ENCODE measurements at regions not wholly inside any gene's neighbourhood (a gene's known extent, or its start where the extent isn't known, plus 50 kb on each side); places are given as distances from the start of the nearest gene placed in this dataset.
A peak's percentile ranks its signal among the peaks of the same experiment; 100 is the strongest.

DNA sequence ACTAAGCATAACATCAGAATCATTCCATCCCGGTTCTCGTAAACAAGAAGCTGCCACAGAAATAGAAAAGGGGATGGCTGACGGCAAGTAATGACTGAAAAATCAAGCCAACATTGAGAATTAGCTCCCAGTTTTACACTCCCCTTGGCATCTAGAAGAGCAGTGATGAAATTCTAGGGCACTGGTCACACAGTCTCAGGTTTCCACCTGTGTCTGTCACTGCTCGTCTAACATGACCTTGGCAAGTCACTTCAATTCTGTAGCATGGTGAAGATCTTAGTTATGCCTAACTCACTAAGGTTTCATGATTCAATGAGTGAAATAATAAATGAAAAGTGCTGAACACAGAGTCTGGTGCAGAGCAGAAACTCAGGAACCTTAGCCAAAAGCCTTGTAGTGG is 272.3 kb upstream of the ARRDC4 start:
- DNase-seq (ENCODE audit: low read depth in 2 of 2), result no peak

DNA sequence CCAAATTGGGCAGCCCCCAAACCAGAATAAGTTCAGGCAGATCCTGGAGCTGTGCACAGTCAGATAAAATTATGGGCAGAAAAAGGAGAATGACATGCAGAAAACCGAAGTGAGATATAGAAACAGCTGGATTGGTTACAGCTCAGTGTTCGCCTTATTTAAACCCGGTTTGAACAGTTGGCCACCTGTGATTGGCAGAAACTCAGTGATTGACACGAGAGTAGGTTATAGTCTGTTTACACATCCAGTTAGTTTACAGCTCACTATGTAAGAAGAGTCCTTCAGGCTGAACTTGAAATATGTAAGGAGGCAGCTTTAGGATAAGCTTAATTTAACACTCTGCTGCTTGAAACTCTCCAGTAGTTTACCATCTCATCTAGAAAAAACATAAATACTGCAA is 271.6 kb upstream of the ARRDC4 start:
- no peak for DNase-seq (ENCODE audit: low read depth in 2 of 2)

DNA sequence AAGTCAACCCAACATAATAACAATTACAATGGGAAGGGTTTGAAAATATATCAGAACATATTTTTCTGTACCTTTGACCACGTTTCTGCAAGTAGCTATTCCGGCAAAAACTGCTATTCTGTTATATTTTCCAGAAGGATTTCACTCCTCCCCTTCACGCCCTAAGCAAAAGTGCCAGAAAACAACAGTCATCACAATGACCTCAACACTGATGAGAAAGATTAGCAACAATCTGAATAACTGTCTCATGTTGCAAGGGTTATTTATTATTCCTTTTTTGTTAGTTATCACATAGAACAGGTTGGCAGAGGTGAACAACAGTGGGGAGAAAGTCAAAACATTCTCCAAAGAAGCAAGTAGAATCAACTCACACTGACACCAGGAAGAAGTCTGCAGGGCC is 269.4 kb upstream of the ARRDC4 start:
- DNase-seq (ENCODE audit: low read depth in 2 of 2), result no peak

DNA sequence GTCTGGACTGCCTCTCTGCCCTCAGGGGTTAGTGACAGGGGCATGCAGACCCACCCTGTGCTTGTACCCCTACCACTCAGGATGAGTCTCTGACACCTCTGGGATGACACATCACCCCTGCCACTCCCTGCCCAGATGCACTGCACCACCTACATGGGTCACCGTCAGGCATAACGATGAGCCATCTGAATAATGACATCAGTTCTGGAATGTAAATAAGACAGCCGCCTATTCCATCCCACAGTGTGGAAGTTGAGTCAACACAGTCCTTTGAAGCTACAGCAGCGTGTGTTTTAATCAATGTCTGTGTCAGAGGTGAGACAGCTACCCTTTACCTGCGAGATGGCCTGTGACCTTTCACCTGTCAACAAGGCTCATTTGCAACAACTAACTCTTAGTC is 268.7 kb upstream of the ARRDC4 start:
- DNase-seq (ENCODE audit: low read depth in 2 of 2), result no peak

DNA sequence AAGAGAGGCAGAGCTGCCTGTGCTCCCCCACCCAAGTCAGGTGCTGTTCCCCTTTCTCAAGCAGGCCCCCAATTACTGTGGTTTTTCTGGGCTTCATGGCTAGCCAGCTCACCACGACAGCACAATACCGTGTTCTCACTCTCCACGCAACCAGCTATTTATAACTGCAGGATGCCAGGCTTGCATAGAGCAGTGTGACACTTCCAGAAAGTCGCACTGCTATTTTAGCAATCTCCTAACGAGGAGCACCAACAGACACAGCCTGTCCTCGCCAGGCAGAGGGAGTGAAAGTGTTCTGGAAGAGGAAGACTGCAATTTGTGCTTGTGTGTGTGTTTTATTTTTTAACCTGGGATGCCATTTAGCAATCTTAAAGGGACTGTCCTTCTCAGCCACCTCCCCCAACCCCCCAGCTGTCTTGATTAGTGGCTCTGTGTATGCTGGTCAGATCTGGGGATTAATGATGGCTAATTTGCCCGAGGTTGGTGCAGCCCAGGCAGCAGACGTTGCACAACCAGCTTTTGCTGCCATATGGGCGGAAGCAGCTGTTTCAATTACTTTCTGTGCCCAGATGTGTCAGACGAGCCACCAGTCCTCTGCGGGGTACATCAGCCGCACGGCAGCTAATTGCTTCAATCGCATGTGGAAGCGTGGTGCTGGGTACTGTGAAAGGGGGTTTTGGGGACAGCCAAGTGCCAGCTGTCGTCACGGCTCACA is 268.0 kb upstream of the ARRDC4 start:
- no peak for DNase-seq (ENCODE audit: low read depth in 2 of 2)

DNA sequence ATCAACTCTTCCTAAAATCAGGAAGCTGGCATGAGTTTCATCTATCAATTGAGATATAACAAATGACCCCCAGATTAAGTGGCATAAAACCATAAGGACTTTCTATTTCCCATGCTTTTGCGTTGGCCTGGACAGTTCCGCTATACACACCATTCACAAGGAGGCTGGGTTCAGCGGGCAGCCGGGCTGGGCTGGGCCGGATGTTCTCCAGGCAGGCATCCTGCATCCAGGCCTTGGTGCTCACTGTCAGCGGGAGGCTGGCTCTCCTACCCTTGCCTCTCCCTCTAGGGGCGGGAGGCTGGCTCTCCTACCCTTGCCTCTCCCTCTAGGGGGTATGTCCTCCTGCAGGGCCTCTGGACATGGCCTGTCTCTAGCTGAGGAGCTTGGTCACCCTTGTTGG is 266.0 kb upstream of the ARRDC4 start:
- DNase-seq (ENCODE audit: low read depth in 2 of 2), result no peak

DNA sequence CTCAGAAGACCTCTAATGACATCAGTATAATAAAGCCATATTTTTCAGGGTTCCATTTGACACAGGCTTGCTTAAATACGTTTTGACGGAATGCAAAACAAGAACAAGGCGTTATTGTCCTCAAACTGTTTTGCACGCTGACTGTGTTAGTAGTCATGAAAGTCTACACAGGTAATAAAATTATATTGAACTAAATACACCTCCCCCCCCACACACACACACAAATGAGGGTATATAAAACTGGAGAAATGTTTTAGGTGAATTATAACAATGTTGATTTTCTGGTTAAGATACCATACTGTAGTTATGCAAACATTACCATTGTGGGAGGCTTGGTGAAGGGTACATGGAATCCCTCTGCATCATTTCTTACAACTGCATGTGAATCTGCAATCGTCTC is 257.1 kb upstream of the ARRDC4 start:
- no peak for DNase-seq (ENCODE audit: low read depth in 2 of 2)

DNA sequence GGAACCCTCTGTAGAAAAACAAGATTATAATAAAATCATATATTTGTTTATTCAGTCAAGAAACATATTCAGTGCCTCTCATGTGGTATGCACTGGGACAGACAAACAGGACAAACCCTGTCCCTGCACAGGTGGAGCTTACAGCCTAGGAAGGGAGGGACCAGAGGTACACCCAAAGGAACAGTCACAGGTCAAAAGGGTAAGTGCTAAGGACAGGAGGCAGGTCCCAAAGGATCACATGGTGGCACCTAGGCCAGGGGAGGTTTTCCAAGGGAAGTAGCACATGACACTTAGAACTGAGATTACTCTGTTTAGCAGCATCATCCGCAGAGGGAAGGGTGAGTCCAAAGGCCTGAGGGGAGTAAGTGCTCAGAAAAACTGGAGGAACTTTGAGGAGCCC is 254.4 kb upstream of the ARRDC4 start:
- DNase-seq (ENCODE audit: low read depth in 2 of 2), result no peak

DNA sequence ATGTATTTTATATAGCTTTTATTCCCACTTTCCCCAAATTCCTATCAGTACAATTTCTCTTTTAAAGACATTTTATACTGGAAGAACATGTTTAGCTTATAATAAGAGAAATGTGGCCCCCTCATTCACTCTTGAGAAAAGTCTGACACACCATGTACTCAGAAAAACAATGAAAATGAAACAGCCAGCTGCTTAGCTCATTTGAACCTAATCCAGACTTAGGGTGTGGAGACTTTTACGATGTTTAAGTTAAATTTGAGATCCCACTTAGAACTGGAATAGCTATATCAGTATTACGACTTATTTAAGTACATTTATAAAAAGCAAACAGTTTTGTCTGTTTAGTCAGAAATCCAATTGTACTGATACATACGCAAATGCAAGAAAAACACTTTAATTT is 252.3 kb upstream of the ARRDC4 start:
- DNase-seq (ENCODE audit: low read depth in 2 of 2), result no peak

DNA sequence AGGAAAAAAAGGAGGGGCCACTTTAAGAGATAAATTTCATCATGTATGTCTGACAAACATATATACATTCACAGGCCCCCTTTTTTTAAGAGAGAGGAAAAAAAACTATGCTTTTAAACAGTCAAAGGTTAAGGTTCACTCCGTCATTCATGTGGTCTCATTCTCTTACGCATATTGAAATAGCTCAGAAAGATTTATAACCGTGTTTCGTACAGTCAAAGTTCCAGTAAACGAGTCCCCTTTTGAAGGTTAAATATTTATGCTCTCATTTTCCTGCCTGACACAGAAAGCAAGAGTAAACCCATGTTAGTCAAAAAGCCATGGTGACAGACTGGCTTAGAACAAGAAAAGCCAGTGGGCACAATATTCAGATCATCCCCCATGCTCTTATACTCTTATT is 248.0 kb upstream of the ARRDC4 start:
- DNase-seq (ENCODE audit: low read depth in 2 of 2), result no peak

DNA sequence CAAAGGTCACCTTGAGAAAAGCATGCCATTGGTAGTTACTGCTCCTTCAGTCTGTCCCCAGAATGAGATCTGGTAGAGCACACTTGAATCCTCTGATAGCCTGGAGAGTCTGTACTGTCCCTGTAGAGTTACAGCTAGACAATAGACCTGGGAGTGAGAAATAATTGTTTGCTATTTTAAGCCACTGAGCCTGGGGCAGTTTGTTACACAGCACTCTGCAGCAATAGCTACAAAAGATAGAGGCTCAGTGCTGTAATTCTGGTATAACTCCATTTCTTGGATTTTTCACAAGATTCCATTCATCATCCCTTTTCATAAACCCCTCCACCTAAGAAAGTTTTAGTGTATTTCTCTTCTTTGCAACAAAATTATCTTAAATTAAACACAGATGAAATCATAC is 242.7 kb upstream of the ARRDC4 start:
- DNase-seq (ENCODE audit: low read depth in 2 of 2), result no peak

DNA sequence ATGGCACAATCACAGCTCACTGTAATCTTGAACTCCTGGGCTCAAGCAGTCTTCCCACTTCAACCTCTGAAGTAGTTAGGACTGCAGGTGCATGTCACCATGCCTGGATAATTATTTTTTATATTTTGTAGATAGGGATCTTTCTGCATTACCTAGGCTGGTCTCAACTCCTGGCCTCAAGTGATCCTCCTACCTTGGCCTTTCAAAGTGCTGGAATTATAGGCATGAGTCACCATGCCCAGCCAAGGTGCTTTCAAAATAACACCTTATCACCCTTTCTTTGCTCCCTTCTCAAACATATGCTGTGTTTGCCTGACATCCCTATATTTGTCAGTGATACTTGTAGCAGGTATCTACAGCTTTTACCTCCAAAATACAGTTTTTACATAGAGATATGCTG is 242.0 kb upstream of the ARRDC4 start:
- no peak for DNase-seq (ENCODE audit: low read depth in 2 of 2)

DNA sequence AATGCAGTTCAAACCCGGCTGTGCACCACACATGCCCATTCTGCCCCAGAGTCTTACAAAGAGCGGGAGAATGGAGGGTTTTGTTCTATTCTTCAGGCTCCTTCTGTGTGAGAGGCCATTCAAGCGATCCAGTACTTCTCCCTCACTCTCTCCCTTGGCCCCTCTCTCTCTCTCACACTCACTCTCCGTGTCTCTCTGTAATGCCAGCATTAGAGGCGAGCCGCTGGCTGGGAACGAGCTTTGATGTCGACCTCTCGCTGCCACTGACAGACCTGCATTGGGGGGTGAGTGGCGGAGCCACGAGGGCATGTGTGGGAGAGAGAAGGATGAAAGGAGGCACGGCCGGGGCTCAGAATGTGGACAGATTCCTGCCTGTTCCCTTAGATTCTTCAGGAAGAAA is 231.7 kb upstream of the ARRDC4 start:
- DNase-seq (ENCODE audit: low read depth in 2 of 2), result no peak

DNA sequence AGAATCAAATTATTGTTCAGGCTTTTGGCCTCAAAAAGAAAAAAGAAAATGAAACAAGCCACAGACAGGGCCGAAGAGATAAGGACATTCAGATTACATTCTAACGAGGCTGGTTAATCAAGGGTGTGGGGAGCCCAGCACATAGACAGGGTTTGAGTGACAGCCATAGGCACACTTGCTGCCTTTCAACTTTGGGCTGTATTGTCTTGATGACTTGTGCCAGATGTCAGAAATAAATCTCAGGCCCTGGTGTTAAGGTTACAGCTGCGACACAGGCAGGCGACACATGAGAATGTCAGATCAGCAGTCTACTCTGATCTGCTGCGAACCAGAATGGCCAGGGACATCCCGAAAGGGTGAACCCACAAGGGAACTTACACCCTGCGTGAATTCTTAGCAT is 231.2 kb upstream of the ARRDC4 start:
- DNase-seq (ENCODE audit: low read depth in 2 of 2), result no peak

DNA sequence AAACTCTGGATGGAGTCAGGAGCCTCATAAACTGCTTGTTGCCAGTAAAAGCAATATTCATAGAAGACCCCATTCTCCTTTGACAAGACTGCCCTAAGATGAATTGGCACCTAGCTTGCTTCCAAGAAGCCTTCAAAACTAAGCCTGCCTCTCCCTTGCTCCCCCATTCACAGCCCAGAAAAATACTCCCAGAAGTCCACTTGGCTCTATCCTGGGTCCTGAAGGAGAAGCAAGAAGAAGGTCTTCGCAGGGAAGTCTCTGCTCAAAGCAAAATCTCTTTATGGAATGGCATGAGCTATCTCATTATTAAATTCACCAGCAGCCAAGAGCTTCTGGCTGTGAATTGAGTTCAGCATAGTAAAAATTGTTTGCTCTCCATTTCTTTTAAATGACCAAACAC is 230.2 kb upstream of the ARRDC4 start:
- no peak for DNase-seq (ENCODE audit: low read depth in 2 of 2)

DNA sequence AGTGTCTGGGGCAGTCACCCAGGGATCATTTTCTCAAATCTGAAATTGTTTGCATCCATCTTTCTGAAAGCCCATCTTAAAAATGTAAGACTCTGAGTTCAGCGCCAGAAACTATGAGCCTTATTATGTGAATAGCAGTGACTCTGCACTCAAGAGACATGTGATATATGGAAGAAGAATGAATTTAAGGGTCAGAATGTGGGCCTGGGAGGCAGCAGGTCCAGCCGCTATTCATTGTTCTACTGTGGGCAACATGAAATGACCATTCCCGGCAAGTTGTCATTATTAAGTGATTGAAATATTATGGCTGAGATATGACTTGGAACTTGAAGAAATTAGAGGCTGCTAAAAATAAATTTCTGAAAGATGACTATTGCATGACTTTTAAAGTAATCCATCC is 228.6 kb upstream of the ARRDC4 start:
- DNase-seq (ENCODE audit: low read depth in 2 of 2), result no peak

DNA sequence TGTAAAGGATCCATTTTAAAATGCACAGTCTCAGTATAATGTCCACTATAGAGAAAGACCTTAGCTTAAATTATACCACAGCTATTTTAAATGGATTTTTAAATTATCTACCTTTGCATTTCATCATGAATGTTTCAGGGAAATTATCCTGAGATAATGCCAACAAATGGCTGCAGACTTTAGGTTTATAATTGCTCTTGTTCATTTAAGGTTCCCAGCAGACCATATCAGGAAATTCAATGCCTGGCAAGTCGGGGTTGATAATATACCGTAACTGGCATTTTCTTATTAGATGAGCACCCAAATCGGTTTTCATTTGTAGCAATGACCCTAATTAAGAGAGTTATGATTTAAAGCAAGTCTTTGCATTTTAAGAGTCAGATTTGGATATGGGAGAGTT is 227.1 kb upstream of the ARRDC4 start:
- no peak for DNase-seq (ENCODE audit: low read depth in 2 of 2)

DNA sequence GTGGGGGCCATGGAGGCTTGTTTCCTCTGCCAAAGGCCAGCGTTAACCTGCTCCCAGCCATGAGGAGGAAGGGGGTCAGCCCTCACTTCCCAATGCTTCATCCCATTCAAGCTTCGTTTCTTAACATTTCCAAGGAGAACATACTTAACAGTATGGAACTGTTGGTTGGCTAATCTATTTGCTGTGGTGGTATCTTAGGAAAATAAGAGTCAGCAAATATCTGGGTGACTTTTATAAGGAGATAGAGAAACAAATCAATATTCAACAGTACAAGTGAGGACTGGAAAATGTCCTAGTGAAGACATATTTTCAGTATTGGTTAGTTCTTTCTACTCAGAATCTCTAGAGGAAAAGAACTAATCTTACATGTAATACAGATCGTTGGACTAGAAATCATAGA is 223.8 kb upstream of the ARRDC4 start:
- DNase-seq (ENCODE audit: low read depth in 2 of 2), result no peak

DNA sequence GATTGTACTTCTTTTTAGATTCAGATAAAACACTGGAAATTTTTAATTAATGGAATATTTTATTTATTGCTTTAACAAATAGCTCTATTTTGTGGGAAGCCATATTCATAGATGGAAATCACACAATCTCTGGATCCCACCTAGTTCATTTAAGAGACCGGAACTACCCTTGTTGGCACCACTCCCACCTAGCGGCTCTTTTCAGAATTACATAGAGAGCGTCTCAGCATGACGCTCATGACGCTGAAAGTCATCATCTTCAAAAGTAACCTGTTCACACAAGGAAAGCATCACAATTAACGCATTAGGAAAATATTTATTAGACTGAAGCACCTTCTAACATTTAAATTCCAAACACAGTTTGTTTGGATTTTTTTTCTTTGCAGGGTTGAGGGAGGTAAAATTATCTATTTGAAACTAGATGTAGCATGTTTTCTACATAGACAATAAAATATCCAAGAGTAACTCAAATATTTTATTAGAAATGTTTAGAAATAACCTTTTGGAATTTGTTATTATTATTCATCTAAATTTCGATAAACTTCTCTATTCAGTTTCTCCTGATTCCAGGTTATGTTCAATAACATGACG is 214.9 kb upstream of the ARRDC4 start:
- peak in 1 of 2 experiments; percentile 4 for DNase-seq (ENCODE audit: low read depth in 2 of 2)

DNA sequence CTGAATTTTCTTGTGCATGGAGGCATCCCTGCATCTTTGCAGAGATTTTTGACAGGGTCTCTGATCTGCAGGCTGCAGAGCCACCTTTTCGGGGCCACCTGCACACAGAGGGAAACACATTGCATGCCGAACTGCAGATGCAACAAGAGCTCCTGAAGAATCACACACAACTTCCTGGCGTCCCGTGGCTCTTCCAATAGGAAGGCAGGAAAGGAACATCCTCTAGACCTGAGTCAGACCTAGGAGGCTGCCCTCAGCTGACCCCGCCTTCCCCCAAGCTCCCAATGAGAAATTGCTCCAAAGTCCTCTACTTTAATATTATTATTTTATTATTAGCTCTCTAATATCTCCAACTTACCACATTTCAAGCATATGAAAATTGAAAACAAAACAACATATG is 213.2 kb upstream of the ARRDC4 start:
- no peak for DNase-seq (ENCODE audit: low read depth in 2 of 2)

DNA sequence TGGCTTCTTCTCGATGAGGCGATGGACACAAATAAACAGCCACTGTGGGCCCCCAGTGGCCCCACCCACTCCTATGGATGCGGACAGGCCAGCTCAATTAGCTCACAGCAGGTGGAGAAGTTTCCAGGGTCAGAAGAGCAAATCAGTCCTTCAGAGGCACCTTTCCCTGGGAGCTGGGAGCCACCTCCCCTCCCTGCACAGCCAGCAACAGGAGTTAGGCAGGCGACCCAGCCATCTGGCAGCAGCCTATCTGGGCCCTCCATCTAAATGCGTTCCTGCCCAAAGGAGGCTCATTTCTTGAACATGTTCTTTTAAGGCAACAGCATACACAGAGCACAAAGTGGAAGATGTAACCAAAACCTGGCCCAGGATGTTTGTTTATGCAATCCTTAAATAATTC is 211.9 kb upstream of the ARRDC4 start:
- no peak for DNase-seq (ENCODE audit: low read depth in 2 of 2)

DNA sequence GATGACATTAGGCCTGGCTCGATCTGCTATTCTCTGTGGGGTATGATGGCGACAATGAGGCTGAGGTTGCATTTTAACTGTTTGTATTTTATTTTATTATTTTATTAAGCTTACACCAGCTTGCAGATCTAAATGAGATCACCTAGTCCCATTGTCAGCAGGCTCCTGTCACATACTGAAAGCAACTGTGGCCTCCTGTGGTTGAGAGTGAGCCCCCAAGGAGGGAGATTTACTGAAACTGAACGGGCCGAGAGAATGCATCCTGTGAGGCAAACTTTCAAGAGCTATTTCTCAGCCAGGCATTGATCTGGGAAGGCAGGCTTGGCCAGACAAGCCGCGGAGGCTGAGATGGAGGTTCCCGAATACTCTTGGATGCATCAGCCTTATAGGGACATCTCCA is 210.4 kb upstream of the ARRDC4 start:
- DNase-seq (ENCODE audit: low read depth in 2 of 2), result no peak

DNA sequence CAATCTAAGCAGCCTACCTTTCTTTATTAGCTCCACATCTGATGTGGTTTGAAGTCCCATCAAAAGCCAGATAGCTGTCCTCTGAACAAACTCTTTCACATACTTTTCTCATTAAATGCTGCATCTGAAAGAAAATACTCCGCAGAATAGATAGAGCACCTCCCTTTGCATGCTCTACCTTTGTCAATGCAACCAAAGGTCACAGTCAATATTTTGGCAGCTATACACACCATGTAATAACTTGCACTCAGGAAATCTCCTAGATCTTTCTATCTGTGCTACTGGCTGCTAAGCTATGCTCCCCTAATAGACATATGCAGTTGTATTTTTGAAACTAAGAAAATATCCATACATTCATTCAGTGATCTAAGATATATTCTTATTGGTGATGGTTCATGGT is 204.8 kb upstream of the ARRDC4 start:
- no peak for DNase-seq (ENCODE audit: low read depth in 2 of 2)

DNA sequence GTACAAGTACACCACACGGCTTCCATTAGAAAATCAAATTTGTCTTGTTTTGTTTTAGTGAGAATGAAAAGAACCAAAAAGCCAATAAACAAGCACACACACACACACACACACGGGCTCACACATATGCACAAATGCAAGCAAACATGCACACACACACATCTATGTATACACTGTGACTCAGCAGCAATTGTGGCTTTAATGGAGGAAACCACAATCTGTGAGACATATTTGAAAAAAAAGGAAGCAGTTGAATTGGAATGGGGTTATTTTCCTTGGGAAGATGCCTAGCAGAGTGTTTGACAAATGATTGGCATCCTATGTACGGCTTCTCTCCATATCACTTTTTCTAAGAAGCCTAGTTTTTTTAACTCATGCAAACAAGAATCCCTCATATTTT is 201.1 kb upstream of the ARRDC4 start:
- DNase-seq (ENCODE audit: low read depth in 2 of 2), result peak; percentile 11

Data from fibroblast of skin of left quadriceps (primary cell).